GM12873 (cell line): ENCODE measurements at regions not wholly inside any gene's neighbourhood (a gene's known extent, or its start where the extent isn't known, plus 50 kb on each side); places are given as distances from the start of the nearest gene placed in this dataset.

Experiments used
- TF ChIP-seq, protein P1 (sequence below): IDR thresholded peaks from 2 replicates; pipeline ENCODE4 v1.5.1; 2012; ENCODE audit warnings: low read depth, mild to moderate bottlenecking, moderate library complexity, low read length, control low read depth; ENCODE audit not compliant: insufficient read depth; ENCODE audit errors: missing control alignments

DNA sequence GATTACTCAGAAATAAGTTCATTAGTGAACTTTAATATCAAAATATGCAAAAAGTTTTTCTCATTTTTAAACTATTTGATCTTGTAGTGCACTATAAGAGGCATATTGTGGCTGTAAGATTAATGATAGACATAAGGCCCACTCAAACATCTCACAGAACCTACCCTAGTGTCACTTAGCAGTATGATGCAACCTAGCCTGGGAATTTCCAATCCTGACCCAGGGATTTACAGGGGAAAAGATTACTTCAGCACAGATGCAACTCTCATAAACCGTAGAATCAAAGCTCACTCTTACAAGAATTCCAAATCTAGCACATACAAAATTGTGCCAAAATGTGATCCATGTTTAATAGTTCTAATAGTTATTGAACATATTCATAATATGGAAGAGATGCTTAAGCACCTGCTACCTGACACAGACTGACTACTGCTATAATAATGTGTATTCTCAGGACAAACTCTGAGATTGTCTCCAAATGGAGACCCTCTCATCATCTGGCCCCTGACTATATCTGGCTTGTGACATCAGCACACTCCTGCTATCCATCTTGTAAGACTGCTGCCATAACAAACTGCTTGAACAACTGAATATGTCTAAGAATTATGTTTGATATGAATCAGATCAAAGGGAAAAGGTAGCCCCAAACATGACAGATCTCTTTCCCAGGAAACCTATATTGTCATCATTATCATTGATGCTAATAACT is 271.9 kb downstream of the PABPC4L start:
- TF ChIP-seq, protein P1, sequence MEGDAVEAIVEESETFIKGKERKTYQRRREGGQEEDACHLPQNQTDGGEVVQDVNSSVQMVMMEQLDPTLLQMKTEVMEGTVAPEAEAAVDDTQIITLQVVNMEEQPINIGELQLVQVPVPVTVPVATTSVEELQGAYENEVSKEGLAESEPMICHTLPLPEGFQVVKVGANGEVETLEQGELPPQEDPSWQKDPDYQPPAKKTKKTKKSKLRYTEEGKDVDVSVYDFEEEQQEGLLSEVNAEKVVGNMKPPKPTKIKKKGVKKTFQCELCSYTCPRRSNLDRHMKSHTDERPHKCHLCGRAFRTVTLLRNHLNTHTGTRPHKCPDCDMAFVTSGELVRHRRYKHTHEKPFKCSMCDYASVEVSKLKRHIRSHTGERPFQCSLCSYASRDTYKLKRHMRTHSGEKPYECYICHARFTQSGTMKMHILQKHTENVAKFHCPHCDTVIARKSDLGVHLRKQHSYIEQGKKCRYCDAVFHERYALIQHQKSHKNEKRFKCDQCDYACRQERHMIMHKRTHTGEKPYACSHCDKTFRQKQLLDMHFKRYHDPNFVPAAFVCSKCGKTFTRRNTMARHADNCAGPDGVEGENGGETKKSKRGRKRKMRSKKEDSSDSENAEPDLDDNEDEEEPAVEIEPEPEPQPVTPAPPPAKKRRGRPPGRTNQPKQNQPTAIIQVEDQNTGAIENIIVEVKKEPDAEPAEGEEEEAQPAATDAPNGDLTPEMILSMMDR: no peak

DNA sequence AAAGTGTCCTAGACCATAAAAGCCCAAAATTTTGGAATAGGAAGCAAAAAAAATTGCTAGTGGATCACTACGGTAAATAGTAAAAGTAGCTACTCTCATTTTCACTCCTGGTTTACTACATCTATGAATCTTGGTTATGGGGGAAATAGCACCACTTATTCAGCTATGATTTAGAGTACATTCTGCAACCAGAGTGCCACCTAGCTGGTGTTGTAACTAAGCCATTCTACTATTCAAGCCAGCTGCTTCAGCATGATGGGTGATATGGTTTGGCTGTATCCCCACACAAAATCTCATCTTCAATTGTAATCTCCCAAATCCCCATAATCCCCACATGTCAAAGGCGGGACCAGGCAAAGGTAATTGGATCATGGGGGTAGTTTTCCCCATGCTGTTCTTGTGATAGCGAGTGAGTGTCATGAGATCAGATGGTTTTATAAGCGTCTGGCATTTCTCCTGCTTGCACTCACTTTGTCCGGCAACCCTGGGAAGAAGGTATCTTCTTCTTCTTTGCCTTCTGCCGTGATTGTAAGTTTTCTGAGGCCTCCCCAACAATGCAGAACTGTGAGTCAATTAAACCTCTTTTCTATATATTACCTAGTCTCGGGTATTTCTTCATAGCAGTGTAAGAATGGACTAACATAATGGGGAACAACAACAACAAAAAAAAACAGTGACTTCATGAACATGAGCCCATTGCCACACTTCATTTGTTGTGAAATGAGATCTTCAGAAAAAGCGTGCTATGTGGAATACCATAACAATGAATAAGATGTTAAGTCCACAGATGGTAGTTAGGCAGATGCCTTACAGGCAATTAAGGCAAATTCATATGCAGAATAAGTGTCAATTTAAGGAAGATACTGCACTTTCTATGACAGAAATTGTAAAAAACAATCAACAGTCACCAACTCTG is 280.1 kb downstream of the PABPC4L start:
- TF ChIP-seq, protein P1: no peak

DNA sequence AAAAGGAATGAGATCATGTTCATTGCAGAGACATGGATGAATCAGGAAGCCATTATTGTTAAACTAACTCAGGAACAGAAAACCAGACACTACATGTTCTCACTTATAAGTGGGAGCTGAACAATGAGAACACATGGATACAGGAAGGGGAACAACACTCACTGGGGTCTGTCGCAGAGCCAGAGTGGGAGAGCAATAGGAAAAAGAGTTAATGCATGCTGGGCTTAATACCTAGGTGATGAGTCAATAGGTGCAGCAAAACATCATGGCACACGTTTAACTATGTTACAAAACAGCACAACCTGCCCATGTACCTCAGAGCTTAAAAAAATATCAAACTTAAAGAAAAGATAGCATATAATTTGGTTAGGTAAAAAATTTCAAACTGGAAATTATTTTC is 281.4 kb downstream of the PABPC4L start:
- TF ChIP-seq, protein P1: no peak

DNA sequence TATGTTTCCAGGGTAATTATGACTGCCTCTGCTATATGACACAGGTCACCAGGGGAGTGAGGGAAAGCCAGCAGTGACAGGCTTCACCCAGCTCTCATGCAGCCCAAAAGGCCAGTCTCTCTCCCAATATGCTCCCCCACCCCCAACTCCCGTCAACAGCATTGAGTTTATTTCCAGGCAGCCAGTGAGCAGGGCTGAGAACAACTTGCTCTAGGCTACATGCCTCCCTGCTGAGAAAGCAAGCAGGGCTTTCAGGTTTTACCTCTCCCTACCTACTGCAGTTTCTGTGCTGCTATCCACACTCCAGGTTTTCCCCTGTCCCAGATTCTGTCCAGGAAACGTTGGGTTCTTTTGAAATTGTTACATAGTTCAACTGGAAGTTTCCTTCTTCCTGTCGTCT is 291.4 kb downstream of the PABPC4L start:
- TF ChIP-seq, protein P1: no peak

DNA sequence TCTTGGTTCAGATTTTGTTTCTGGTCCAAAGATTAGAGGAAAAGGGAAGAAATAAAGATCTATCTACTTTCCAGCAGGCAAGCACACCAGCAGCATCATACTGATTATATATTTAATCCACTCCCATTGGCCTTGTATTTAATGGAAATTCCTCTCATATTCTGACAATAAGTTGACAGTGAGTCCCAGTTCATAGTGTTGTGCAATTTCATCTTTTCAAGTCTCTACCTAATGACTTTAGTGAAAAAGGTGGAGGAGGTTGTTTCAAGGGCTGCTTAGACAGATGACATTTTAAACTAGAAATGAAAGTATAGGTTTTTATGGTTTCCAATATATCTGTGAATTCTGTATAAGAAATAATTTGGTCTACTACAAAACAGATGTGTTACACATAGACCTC is 298.6 kb downstream of the PABPC4L start:
- TF ChIP-seq, protein P1: no peak

DNA sequence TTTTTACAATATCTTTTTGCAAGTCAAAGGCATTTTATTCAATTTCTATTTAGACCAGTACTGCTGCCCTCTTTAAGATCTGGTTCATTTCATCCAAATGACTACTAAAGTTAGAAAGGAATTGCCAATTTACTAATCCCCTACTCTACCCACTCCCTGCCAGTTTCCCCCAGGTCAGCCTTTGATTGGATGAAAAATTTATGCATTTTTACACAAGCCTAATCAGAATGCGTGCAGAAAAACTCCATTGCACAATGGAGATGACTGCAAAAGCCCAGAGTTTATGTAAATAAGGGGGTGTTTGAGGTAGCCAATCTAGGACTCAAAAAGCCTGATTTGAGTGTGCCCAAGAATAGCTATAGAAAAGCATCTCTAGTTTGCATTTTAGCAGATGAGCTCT is 310.6 kb downstream of the PABPC4L start:
- TF ChIP-seq, protein P1: no peak

DNA sequence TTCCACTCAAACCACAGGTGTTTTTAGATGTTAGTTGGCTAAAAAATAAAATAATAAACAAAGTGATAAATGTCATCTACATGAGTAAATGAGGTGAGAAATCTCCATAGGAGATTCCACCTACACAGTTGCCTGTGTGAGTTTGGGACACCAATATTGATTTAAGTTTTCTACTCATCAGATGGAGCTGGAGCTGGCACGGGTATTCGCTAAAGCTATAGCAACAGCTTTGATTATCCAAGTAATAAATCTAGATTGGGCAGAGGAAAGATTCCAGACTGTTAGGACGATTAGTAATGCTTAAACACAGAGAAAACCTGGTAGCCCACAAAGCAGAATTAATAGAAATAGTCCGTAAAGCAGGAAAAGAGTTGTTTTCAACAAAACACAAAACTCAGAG is 313.9 kb downstream of the PABPC4L start:
- TF ChIP-seq, protein P1: no peak
